ENCODE measurements at regions not wholly inside any gene's neighbourhood (a gene's known extent, or its start where the extent isn't known, plus 50 kb on each side); places are given as distances from the start of the nearest gene placed in this dataset.
"Not testable (repeated sequence)": the region's sequence is repeated elsewhere in the genome, so short reads cannot be mapped to it uniquely, and the experiment has no call there.

DNA sequence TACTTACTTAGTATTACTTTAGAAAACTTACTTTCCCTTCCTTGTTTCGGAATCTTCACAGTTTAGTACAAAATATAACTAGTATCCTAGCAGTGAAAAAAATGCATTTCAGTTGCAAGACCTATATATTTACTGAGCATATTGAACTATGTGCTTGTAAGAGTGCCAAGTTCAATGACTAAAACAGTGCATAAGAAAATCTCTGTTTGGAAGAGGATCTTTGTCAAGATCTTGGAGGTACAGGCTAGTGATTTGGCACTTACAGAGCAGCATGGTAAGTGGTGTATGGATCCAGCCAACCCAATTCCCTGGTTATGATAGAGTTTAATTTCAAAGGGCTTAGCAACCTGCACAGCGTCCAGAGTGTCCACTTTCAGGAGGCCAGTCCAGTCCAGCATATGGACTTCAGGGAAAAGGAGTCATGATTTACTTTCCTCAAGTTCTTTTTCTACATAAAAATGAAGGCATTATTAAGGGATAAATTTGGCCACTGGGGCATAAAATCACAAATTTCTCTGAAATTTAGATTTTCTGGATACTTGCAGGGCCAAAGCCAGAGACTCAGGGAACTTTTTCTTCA is 625.8 kb upstream of the BCHE start:
- no peak for FAIRE-seq
- DNase-seq (ENCODE audit: low spot score in 2 of 2), result no peak

DNA sequence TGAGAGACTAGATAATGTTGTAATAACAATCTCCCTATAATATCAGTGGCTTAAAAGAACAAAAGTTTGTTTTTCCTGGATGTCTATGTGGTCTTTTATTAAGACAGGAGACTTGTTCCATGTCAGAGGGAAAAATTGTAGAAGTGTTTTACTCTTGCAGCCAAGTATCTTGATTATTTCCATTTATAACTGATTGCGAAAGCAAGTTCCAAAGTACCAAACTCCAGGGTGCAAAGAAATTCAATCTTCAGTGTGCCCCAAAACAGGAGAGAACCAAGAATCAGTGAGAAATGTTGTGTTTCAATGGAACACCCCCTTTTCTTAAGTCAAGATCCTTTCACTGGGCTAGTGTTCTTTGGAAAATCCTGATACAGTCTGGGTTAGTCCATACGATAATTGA is 624.4 kb upstream of the BCHE start:
- no peak for DNase-seq (ENCODE audit: low spot score in 2 of 2)
- FAIRE-seq, result no peak

DNA sequence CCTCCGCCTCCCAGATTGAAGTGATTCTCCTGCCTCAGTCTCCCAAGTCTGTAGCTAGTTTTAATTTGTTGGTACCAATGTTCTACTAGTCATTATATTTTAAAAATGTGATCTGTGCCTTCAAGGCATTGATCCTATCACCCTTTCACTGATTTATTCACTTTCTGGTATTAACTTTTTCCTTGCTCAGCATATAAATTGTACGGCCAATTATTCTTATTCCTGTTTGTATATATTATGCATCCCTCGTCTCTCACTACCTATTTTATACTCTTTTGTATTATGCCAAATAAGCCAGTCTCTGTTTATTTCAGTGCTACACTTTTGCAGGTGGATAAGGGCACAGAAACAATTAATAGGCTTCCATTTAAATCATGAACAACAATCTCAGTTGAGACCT is 620.2 kb upstream of the BCHE start:
- DNase-seq (ENCODE audit: low spot score in 2 of 2), result no peak
- FAIRE-seq, result no peak

DNA sequence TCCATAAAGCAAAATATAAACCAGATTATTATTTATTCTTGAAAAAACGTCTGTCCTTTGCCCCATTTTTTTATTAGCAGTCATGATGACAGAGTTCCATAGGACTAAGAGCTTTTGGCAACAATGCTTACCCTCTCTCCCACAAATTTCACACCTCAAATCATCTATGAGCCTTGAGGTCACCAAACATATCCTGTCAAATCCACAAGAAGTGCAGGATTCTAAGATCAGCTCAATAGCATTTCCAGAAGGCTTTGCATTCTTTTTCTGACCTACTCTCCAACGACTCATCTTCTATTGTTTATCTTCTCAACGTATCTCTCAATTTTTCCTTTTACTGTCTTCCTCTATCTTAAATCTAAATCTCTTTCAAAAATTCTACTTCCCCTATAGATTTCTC is 619.1 kb upstream of the BCHE start:
- no peak for FAIRE-seq
- DNase-seq (ENCODE audit: low spot score in 2 of 2), result no peak

- no peak for DNase-seq (ENCODE audit: low spot score in 2 of 2)
- FAIRE-seq, result no peak
Measured at GRCh38 chr3:166455744-166456143, 618.5 kb upstream of the BCHE start.

GRCh38 chr3:166453478-166453877 is 616.3 kb upstream of the BCHE start:
- no peak for DNase-seq (ENCODE audit: low spot score in 2 of 2)
- FAIRE-seq, result no peak

DNA sequence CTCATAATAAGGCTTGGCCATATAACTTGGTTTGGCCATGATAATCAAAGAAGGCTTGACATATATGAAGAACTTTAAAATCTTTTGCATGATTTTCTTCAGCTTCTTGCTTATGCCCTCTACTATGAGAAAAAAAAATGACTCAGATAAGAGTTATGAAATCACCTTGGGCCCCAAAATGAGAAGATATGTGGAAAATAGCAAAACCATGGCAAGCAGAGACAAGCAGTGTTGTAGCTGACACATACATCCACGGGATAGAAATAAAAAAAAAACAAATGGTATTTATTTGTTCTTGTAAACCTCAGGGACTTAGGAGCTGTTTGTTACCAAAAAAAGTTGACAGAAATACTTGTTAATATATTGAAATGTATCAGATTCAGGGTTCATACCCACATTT is 614.8 kb upstream of the BCHE start:
- FAIRE-seq, result no peak

GRCh38 chr3:166447513-166447912 is 610.3 kb upstream of the BCHE start:
- DNase-seq (ENCODE audit: low spot score in 2 of 2) (no peak), FAIRE-seq (no peak)

More for the DNA sequence above, 614.8 kb upstream of the BCHE start:
- DNase-seq (ENCODE audit: low spot score in 2 of 2), result no peak

DNA sequence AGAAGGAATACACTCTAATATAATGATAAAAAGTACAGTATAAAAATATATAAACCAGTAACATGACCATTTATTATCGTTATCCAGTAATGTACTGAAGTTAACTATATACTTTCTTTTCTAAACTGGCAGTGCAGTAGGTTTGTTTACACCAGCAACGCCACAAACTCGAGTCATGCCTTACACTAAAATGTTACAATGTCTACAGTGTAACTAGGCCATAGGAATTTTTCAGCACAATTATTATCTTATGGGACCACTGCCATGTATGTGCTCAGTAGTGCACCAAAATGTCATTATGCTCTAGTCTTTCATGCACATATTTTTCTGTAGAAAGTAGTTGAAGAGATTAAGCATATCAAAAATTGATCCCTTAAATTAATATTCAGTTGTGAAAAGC is 609.8 kb upstream of the BCHE start:
- DNase-seq (ENCODE audit: low spot score in 2 of 2) (no peak), FAIRE-seq (no peak)

GRCh38 chr3:166446291-166446690 is 609.1 kb upstream of the BCHE start:
- no peak for DNase-seq (ENCODE audit: low spot score in 2 of 2)
- FAIRE-seq, result no peak

- no peak for DNase-seq (ENCODE audit: low spot score in 2 of 2)
- no peak for FAIRE-seq
Measured at GRCh38 chr3:166445865-166446264, 608.6 kb upstream of the BCHE start.

- DNase-seq (ENCODE audit: low spot score in 2 of 2) (no peak), FAIRE-seq (no peak)
Measured at GRCh38 chr3:166444756-166445155, 607.5 kb upstream of the BCHE start.

DNA sequence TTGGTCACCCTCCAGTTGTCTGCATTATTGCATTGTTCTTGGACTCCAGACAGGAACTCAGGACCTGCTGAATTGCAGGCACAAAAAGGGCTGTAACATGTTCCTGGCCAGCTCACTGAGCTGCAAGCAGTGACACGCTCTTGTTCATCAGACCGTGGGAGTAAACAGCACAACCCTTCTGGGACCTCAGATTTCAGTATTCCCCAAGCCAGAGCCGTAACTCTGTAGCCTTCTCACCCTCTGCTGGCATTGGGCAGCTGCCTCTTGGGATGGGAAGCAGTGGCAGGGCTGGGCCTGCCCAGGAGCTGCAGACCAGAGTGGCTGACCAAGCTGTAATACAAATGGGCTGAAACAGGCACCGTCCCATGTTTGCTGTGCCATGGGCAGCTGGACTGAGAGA is 607.1 kb upstream of the BCHE start:
- DNase-seq (ENCODE audit: low spot score in 2 of 2) (no peak), FAIRE-seq (no peak)

GRCh38 chr3:166435469-166436057 is 598.3 kb upstream of the BCHE start:
- no peak for FAIRE-seq
- DNase-seq (ENCODE audit: low spot score in 2 of 2), result no peak

GRCh38 chr3:166433060-166433459 is 595.8 kb upstream of the BCHE start:
- DNase-seq (ENCODE audit: low spot score in 2 of 2) (no peak), FAIRE-seq (no peak)

DNA sequence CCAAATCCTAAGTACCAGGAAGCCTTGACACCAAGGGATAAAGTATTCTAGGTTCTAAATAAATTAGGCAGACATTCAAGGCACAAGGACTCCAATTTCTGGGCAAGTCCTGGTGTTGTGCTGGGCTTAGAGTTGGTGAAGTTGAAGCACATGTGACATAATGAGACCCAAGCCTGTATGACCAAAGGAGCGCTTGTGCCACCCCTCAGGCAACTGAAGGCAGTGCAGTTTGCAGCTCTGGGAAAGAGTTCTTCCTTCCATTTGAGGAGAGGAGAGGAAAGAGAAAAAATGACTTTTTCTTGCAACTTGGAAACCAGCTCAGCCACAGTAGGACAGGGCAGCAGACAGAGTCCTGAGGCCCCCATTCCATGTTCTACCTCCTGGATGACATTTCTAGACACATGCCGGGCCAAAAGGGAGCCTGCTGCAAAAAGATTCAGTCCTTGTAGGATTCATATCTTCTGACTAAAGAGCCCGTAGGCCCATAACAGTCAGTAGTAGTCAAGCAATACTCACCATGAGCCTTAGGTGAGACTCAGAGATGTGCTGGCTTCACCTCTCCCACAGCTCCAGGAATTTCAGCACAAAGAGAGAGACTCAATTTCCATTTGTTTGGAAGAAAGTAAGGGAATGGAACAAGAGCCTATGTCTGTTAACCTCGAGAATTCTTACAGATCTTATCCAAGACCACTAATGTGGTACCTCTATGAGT is 588.8 kb upstream of the BCHE start:
- no peak for FAIRE-seq

DNA sequence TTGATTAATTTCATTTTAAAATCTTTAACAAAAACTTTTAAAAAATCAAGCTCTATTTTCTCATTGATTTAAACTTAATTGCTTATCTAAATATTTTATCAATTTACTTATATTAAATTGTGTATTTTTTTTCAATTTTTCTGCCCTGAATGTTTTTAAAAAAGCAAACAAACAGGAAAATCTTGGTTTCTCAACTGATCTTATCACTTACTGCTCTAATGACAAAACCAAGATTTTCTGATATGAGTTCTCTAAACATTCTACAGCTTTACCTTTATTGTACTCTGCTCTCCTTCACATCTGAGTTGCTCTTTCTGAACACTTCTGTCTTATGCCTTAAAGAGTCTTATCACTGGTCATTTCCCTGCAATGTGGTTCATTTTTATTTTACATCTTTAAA is 587.8 kb upstream of the BCHE start:
- DNase-seq (ENCODE audit: low spot score in 2 of 2), result no peak
- no peak for FAIRE-seq

More for the DNA sequence above, 588.8 kb upstream of the BCHE start:
- DNase-seq (ENCODE audit: low spot score in 2 of 2), result no peak

GRCh38 chr3:166423824-166424513 is 586.7 kb upstream of the BCHE start:
- not testable (repeated sequence) for FAIRE-seq; DNase-seq (ENCODE audit: low spot score in 2 of 2)

DNA sequence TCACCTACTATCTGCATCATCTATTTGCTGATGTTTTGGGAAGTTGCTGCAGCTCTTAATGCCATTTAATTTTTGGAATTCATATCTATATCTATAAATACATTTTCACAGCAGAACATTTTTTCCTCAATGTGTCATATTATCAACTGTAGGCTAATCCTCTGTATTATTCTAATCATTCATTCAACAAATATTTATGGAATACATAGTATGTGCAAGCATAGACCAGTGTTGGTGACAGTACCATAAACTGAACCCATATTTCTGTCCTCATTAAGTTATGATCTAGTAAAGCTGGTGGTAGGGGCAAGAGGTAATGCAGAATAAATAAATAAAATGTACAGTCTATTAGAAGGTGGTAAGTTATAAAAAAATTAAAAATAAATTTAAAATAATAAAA is 585.3 kb upstream of the BCHE start:
- FAIRE-seq, result no peak

GRCh38 chr3:166420071-166420470 is 582.8 kb upstream of the BCHE start:
- DNase-seq (ENCODE audit: low spot score in 2 of 2), result no peak
- no peak for FAIRE-seq

More for the DNA sequence above, 585.3 kb upstream of the BCHE start:
- no peak for DNase-seq (ENCODE audit: low spot score in 2 of 2)

- FAIRE-seq (no peak), DNase-seq (ENCODE audit: low spot score in 2 of 2) (no peak)
Measured at GRCh38 chr3:166405896-166406295, 568.7 kb upstream of the BCHE start.

- DNase-seq (ENCODE audit: low spot score in 2 of 2) (no peak), FAIRE-seq (no peak)
Measured at GRCh38 chr3:166405465-166405864, 568.2 kb upstream of the BCHE start.

All from frontal cortex (tissue), 3 donors.